ENCODE measurements at regions not wholly inside any gene's neighbourhood (a gene's known extent, or its start where the extent isn't known, plus 50 kb on each side); places are given as distances from the start of the nearest gene placed in this dataset.

DNA sequence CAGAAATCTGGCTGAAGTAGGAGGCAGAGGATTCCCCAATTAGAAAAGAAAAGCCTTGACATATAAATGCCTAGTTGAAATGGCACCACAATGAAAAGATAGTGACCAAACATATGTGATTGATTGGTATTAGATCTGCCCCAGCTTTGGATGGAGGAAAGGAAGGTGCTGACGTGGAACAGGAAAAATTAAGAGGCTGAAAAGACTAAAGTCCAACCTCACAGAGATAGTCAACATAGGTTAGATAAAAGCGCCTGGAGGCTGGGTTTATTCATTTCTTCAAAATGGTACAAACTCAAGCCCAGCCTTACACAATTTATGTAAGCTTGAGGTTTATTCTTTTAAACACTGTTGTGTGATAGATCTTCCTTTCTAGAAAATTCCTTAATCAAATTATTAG, 129.6 kb downstream of the RPS29 start:
- H3K9me3 ChIP-seq (ENCODE audit: low read depth, low read length, poor library complexity, severe bottlenecking) = no peaks in the 10 kb centered on the region
- no peak for DNase-seq (ENCODE audit: low spot score)
- no TSS peak for BruUV-seq (replicated peaks)
- intact Hi-C loops (cut with micrococcal nuclease; ENCODE audit: unreplicated experiment) = no loop called here
- POLR2A ChIA-PET (ENCODE audit: low non-redundant PET) = no interaction called here
- no peak for TF ChIP-seq EZH2 (IDR thresholded peaks at IDR 0.05; ENCODE audit: borderline replicate concordance, low read depth, low read length, poor library complexity, severe bottlenecking)
- TF ChIP-seq, protein P1, sequence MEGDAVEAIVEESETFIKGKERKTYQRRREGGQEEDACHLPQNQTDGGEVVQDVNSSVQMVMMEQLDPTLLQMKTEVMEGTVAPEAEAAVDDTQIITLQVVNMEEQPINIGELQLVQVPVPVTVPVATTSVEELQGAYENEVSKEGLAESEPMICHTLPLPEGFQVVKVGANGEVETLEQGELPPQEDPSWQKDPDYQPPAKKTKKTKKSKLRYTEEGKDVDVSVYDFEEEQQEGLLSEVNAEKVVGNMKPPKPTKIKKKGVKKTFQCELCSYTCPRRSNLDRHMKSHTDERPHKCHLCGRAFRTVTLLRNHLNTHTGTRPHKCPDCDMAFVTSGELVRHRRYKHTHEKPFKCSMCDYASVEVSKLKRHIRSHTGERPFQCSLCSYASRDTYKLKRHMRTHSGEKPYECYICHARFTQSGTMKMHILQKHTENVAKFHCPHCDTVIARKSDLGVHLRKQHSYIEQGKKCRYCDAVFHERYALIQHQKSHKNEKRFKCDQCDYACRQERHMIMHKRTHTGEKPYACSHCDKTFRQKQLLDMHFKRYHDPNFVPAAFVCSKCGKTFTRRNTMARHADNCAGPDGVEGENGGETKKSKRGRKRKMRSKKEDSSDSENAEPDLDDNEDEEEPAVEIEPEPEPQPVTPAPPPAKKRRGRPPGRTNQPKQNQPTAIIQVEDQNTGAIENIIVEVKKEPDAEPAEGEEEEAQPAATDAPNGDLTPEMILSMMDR (conservative IDR thresholded peaks at IDR 0.05; ENCODE audit: low read depth, low read length) = no peak
- CTCF ChIA-PET = no interaction called here
- H3K4me1 ChIP-seq (ENCODE audit: insufficient read depth, low read length, poor library complexity, severe bottlenecking) = no peaks in the 10 kb centered on the region
- no peaks in the 10 kb centered on the region for H3K27me3 ChIP-seq (replicated peaks; ENCODE audit: insufficient read depth, low read depth, low read length, poor library complexity)
- H3K36me3 ChIP-seq (ENCODE audit: insufficient read depth, low read length, poor library complexity, severe bottlenecking) = no peaks in the 10 kb centered on the region
- H3K27ac ChIP-seq (ENCODE audit: low read depth, low read length, poor library complexity, severe bottlenecking) = no peak overlapping the region
- H3K4me3 ChIP-seq (ENCODE audit: low read depth, low read length, poor library complexity, severe bottlenecking) = no peak overlapping the region

DNA sequence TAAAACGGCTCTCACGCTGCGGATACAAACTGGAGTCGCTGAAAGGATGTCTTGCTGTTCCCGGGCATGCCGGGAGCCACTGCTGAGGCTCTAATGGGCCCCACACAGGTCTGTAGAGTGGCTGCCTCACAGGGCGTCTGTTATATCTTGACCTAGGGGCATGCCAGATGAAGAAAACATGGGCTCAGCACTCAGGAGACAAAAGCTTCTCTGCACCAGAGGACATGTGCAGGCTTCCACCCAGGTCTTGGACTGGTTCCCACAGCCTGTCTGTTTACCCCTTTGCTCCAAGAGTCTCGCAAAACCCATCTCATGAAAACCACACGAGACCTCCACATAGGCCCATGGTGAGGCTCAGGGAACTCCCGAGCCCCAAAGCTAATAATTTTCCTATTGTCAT, 134.2 kb downstream of the RPS29 start:
- ChIA-PET CTCF (interaction anchor here (1.9 kb wide), 1 partner anchor 10 kb away, joined by 6 read pairs; no protein-coding TSS in a partner anchor), POLR2A (ENCODE audit: low non-redundant PET) (no interaction called here)
- H3K27me3 ChIP-seq (replicated peaks; ENCODE audit: insufficient read depth, low read depth, low read length, poor library complexity) = no peaks in the 10 kb centered on the region
- no peaks in the 10 kb centered on the region for H3K4me1 ChIP-seq (ENCODE audit: insufficient read depth, low read length, poor library complexity, severe bottlenecking)
- peaks cover 5% of the 10 kb centered on the region for H3K9me3 ChIP-seq (ENCODE audit: low read depth, low read length, poor library complexity, severe bottlenecking)
- no peak overlapping the region for H3K4me3 ChIP-seq (ENCODE audit: low read depth, low read length, poor library complexity, severe bottlenecking)
- BruUV-seq (replicated peaks) = no TSS peak
- no peak for DNase-seq (ENCODE audit: low spot score)
- TF ChIP-seq EZH2 (IDR thresholded peaks at IDR 0.05; ENCODE audit: borderline replicate concordance, low read depth, low read length, poor library complexity, severe bottlenecking) = no peak
- TF ChIP-seq, protein P1 (conservative IDR thresholded peaks at IDR 0.05; ENCODE audit: low read depth, low read length) = no peak
- no peak overlapping the region for H3K27ac ChIP-seq (ENCODE audit: low read depth, low read length, poor library complexity, severe bottlenecking)
- H3K36me3 ChIP-seq (ENCODE audit: insufficient read depth, low read length, poor library complexity, severe bottlenecking) = no peaks in the 10 kb centered on the region
- intact Hi-C loops (cut with micrococcal nuclease; ENCODE audit: unreplicated experiment) = no loop called here

DNA sequence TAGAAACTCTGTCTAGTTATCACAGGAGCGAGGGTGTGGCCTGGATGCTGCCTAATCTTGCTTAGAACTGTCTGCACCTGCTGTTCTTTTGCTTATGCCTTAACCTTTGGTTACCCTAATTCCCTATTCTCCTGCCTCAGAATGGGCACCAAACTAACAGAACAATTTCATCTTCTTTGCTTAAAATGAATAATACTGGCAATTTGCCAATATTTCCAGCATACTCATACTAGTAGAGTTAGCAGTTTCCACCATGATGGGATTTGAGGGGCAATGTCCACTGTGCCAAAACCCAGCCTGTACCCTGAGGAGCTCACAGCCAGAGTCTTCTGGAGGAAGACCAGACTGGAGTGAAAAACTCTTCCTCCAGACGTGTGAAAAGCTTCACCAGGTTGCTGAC, 136.4 kb downstream of the RPS29 start:
- peaks cover 5% of the 10 kb centered on the region for H3K9me3 ChIP-seq (ENCODE audit: low read depth, low read length, poor library complexity, severe bottlenecking)
- ChIA-PET POLR2A (ENCODE audit: low non-redundant PET) (no interaction called here), CTCF (no interaction called here)
- BruUV-seq (replicated peaks) = no TSS peak
- no peak for DNase-seq (ENCODE audit: low spot score)
- no peaks in the 10 kb centered on the region for H3K4me1 ChIP-seq (ENCODE audit: insufficient read depth, low read length, poor library complexity, severe bottlenecking)
- no peak overlapping the region for H3K4me3 ChIP-seq (ENCODE audit: low read depth, low read length, poor library complexity, severe bottlenecking)
- no peak overlapping the region for H3K27ac ChIP-seq (ENCODE audit: low read depth, low read length, poor library complexity, severe bottlenecking)
- no peak for TF ChIP-seq EZH2 (IDR thresholded peaks at IDR 0.05; ENCODE audit: borderline replicate concordance, low read depth, low read length, poor library complexity, severe bottlenecking)
- TF ChIP-seq, protein P1 (conservative IDR thresholded peaks at IDR 0.05; ENCODE audit: low read depth, low read length) = no peak
- H3K36me3 ChIP-seq (ENCODE audit: insufficient read depth, low read length, poor library complexity, severe bottlenecking) = no peaks in the 10 kb centered on the region
- intact Hi-C loops (cut with micrococcal nuclease; ENCODE audit: unreplicated experiment) = no loop called here
- H3K27me3 ChIP-seq (replicated peaks; ENCODE audit: insufficient read depth, low read depth, low read length, poor library complexity) = no peaks in the 10 kb centered on the region
